ENCODE measurements at regions not wholly inside any gene's neighbourhood (a gene's known extent, or its start where the extent isn't known, plus 50 kb on each side); places are given as distances from the start of the nearest gene placed in this dataset.

- no peak for TF ChIP-seq ZFP30 (CRISPR knock-in tag; IDR thresholded peaks at IDR 0.05)
- no peak for TF ChIP-seq CREB5 (CRISPR knock-in tag; IDR thresholded peaks at IDR 0.05; ENCODE audit: low read depth)
- no peak for TF ChIP-seq RARB (CRISPR knock-in tag; IDR thresholded peaks at IDR 0.05)
- no peak for TF ChIP-seq POU6F1 (CRISPR knock-in tag; IDR thresholded peaks at IDR 0.05; ENCODE audit: borderline replicate concordance, low read depth)
- TF ChIP-seq PPARA (CRISPR knock-in tag; IDR thresholded peaks at IDR 0.05; ENCODE audit: borderline replicate concordance), result no peak
- TF ChIP-seq TOX (CRISPR knock-in tag; IDR thresholded peaks at IDR 0.05; ENCODE audit: borderline replicate concordance), result no peak
- no peak for TF ChIP-seq PATZ1 (CRISPR knock-in tag; IDR thresholded peaks at IDR 0.05; ENCODE audit: borderline replicate concordance)
- TF ChIP-seq ZC3H10 (CRISPR knock-in tag; IDR thresholded peaks at IDR 0.05), result no peak
- TF ChIP-seq ZFP3 (CRISPR knock-in tag; IDR thresholded peaks at IDR 0.05), result no peak
- TF ChIP-seq, protein P1, sequence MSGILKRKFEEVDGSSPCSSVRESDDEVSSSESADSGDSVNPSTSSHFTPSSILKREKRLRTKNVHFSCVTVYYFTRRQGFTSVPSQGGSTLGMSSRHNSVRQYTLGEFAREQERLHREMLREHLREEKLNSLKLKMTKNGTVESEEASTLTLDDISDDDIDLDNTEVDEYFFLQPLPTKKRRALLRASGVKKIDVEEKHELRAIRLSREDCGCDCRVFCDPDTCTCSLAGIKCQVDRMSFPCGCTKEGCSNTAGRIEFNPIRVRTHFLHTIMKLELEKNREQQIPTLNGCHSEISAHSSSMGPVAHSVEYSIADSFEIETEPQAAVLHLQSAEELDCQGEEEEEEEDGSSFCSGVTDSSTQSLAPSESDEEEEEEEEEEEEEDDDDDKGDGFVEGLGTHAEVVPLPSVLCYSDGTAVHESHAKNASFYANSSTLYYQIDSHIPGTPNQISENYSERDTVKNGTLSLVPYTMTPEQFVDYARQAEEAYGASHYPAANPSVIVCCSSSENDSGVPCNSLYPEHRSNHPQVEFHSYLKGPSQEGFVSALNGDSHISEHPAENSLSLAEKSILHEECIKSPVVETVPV (CRISPR knock-in tag; IDR thresholded peaks at IDR 0.05), result no peak
- TF ChIP-seq, protein P2, sequence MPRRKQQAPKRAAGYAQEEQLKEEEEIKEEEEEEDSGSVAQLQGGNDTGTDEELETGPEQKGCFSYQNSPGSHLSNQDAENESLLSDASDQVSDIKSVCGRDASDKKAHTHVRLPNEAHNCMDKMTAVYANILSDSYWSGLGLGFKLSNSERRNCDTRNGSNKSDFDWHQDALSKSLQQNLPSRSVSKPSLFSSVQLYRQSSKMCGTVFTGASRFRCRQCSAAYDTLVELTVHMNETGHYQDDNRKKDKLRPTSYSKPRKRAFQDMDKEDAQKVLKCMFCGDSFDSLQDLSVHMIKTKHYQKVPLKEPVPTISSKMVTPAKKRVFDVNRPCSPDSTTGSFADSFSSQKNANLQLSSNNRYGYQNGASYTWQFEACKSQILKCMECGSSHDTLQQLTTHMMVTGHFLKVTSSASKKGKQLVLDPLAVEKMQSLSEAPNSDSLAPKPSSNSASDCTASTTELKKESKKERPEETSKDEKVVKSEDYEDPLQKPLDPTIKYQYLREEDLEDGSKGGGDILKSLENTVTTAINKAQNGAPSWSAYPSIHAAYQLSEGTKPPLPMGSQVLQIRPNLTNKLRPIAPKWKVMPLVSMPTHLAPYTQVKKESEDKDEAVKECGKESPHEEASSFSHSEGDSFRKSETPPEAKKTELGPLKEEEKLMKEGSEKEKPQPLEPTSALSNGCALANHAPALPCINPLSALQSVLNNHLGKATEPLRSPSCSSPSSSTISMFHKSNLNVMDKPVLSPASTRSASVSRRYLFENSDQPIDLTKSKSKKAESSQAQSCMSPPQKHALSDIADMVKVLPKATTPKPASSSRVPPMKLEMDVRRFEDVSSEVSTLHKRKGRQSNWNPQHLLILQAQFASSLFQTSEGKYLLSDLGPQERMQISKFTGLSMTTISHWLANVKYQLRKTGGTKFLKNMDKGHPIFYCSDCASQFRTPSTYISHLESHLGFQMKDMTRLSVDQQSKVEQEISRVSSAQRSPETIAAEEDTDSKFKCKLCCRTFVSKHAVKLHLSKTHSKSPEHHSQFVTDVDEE (CRISPR knock-in tag; IDR thresholded peaks at IDR 0.05), result no peak
- no peak for TF ChIP-seq ESRRG (CRISPR knock-in tag; IDR thresholded peaks at IDR 0.05)
- no peak for TF ChIP-seq ARNTL (CRISPR knock-in tag; IDR thresholded peaks at IDR 0.05; ENCODE audit: borderline replicate concordance, low read depth)
- TF ChIP-seq ZNF70 (CRISPR knock-in tag; IDR thresholded peaks at IDR 0.05), result no peak
- no peak for TF ChIP-seq CSDC2 (CRISPR knock-in tag; IDR thresholded peaks at IDR 0.05)
- ATAC-seq, result no peak
Observed at GRCh38 chr2:76120176-76120575, 409.5 kb upstream of the GCFC2 start.

GRCh38 chr2:76089683-76090082 is 379.0 kb upstream of the GCFC2 start:
- no peak for ATAC-seq
- TF ChIP-seq POU6F1 (CRISPR knock-in tag; IDR thresholded peaks at IDR 0.05; ENCODE audit: borderline replicate concordance, low read depth), result no peak
- no peak for TF ChIP-seq PPARA (CRISPR knock-in tag; IDR thresholded peaks at IDR 0.05; ENCODE audit: borderline replicate concordance)
- TF ChIP-seq CREB5 (CRISPR knock-in tag; IDR thresholded peaks at IDR 0.05; ENCODE audit: low read depth), result no peak
- no peak for TF ChIP-seq TCF4 (CRISPR knock-in tag; IDR thresholded peaks at IDR 0.05; ENCODE audit: borderline replicate concordance)
- no peak for TF ChIP-seq OSR1 (CRISPR knock-in tag; IDR thresholded peaks at IDR 0.05)
- no peak for TF ChIP-seq ZFP3 (CRISPR knock-in tag; IDR thresholded peaks at IDR 0.05)
- TF ChIP-seq, protein P1 (CRISPR knock-in tag; IDR thresholded peaks at IDR 0.05), result no peak
- no peak for TF ChIP-seq TOX (CRISPR knock-in tag; IDR thresholded peaks at IDR 0.05; ENCODE audit: borderline replicate concordance)
- TF ChIP-seq ZFP30 (CRISPR knock-in tag; IDR thresholded peaks at IDR 0.05), result no peak
- no peak for TF ChIP-seq ZNF565 (CRISPR knock-in tag; conservative IDR thresholded peaks at IDR 0.05; ENCODE audit: low read depth)
- no peak for TF ChIP-seq GLIS3 (CRISPR knock-in tag; IDR thresholded peaks at IDR 0.05)
- TF ChIP-seq PATZ1 (CRISPR knock-in tag; IDR thresholded peaks at IDR 0.05; ENCODE audit: borderline replicate concordance), result no peak
- TF ChIP-seq CSDC2 (CRISPR knock-in tag; IDR thresholded peaks at IDR 0.05), result no peak

Data from SK-N-SH treated with all-trans-retinoic acid at 6 μM for 48 hours (cell line).